Retina (tissue), 1 donor: ENCODE measurements at regions not wholly inside any gene's neighbourhood (a gene's known extent, or its start where the extent isn't known, plus 50 kb on each side); places are given as distances from the start of the nearest gene placed in this dataset.
A peak's percentile ranks its signal among the peaks of the same experiment; 100 is the strongest.
"Not testable (repeated sequence)": the region's sequence is repeated elsewhere in the genome, so short reads cannot be mapped to it uniquely, and the experiment has no call there.

Experiments used
- DNase-seq: peaks from one replicate; pipeline ENCODE4 v3.0.0-alpha.2; 2016

DNA sequence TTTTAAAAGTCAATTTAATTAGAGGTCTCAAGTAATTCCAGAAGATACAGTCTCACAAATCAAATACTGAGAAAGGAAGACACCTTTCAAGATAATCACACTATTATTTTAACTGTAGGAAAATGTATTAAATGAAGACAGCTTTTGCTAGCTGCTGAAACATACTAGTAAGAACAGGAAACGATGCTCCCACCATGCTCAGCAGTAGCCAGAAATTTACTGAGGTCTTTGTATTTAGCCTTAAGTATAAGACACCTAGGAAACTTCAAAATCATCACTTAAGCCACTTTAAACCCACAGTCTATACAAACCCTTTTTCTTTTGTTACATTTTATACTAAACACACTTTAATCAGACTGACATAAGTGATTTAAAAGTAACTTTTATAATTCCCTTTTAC is 72.7 kb upstream of the NPIPB12 start:
- not testable (repeated sequence) for DNase-seq

DNA sequence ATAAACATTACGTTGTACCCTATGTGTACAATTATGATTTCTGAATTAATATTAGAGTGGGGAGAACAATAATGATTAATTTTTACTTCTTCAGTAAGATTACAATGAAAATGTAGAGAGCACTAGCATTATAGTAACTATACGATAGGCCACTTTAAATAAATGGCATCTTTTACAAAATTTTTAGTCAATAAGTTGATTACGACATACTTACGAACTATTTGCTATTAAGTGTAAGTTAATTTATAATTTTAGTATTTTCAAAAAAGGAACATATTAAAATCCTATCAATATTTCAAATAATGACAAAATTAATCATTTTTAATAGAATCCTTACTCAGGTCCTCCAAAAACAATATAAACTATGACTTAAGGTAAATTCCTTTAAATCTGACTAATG is 75.6 kb upstream of the NPIPB12 start:
- DNase-seq = not testable (repeated sequence)

GRCh38 chr16:29591919-29592318 is 71.1 kb upstream of the SPN start:
- not testable (repeated sequence) for DNase-seq

- DNase-seq = peak; percentile 9
Measured at GRCh38 chr16:29594269-29594925, 68.7 kb upstream of the SPN start.

- DNase-seq = peak; percentile 94
Measured at GRCh38 chr16:29594926-29595838, 67.9 kb upstream of the SPN start.

GRCh38 chr16:29597030-29597429 is 66.0 kb upstream of the SPN start:
- not testable (repeated sequence) for DNase-seq

DNA sequence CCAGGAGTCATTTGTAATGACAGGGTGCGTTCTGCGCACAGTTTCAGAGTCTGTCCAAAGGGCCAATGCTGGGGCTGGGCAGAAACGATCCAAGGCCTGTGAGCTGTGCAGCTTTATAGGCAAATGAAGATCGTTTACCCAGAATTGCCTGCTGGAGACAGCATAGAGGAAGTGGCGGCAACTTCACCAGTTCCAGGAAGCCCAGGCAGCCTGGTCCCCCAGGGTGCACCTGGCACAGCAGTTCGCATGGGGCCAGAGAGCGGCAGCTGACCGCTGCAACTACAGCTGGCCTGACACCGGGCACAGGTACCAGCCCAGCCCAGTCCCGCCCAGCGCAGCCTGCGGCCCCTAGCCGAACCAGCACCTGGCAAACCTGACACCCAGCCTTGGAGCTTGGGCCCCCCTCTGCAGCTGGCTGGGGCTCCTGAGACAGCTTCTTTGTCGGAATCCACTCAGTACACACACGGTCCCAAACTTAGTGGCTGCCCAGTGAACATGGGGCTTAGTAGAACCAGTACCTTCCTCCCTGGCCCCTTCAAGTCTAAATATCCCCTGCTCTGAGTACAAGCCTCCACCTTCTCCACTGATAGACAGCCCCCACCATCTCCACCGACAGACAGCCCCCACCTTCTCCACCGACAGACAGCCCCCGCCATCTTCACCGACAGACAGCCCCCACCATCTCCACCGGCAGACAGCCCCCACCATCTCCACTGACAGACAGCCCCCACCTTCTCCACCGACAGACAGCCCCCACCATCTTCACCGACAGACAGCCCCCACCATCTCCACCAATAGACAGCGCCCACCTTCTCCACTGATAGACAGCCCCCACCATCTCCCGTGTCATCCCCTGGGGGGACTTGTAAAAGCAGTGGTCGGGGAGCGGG is 62.7 kb upstream of the SPN start:
- not testable (repeated sequence) for DNase-seq

- DNase-seq = not testable (repeated sequence)
Measured at GRCh38 chr16:29602247-29602625, 60.8 kb upstream of the SPN start.

- not testable (repeated sequence) for DNase-seq
Measured at GRCh38 chr16:29602683-29603088, 60.4 kb upstream of the SPN start.

DNA sequence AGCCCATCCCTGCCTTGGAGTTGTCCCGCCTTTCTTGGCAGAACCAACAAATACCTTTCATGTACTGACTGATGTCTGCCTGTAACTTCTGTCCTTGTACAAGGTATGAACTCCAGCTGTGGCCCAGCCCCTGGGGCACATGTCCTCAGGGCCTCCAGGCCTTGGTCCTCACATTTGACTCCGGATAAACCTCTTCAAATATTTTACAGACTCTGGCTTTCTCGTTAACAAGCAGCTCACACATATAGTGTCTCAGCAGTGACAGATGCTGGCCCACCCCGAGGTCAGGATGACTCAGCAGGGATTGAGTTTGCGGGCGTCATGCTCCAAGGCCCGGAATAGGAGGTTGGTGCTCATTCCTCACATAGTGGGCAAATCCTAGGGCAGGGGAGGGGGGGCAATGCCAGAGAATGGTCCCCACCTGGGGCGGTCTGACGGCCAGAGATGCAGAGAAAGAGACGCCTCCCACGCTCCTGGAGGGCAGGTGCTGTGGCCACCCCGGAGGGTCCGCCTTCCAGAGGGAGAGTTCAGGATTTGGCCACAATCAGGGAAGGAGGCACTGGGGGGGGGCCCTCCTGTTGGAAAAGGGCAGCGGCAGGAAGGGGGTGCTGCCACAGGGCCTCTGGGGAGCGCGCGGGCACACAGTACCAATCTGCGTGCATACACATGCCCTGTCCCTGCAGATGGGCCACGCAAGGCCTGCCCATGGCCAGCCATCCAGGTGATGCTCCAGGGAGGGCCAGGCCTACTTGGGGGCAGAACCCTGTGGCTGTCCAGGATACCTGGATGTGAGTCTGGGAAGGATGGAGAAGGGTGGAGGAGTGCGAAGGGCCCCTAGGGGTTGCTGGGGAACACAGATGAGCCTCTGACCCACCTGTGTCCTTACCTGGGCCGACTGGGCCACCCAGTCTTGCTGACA is 58.2 kb upstream of the SPN start:
- peak; percentile 9 for DNase-seq

- peak; percentile 5 for DNase-seq
Measured at GRCh38 chr16:29605593-29606205, 57.3 kb upstream of the SPN start.

GRCh38 chr16:29606669-29607427 is 56.2 kb upstream of the SPN start:
- DNase-seq = not testable (repeated sequence)

DNA sequence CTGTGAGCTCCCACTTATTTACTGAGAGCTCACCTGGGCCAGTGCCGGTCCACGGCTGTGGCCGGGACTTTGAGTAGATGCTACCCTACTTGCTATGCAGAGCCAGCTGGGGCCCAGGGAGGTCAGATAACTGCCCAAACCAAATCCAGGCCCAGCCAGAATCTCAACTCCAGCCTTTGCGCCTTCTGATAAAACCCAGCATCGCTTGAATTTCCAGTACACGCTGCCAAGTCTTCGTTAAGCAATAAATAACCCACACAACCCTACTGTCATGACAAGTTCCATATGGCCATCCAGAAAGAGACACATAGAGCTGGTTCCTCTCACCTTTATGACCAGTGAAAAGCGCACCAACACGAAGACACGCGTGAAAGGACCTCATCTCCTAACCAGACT is 55.6 kb upstream of the SPN start:
- not testable (repeated sequence) for DNase-seq

DNA sequence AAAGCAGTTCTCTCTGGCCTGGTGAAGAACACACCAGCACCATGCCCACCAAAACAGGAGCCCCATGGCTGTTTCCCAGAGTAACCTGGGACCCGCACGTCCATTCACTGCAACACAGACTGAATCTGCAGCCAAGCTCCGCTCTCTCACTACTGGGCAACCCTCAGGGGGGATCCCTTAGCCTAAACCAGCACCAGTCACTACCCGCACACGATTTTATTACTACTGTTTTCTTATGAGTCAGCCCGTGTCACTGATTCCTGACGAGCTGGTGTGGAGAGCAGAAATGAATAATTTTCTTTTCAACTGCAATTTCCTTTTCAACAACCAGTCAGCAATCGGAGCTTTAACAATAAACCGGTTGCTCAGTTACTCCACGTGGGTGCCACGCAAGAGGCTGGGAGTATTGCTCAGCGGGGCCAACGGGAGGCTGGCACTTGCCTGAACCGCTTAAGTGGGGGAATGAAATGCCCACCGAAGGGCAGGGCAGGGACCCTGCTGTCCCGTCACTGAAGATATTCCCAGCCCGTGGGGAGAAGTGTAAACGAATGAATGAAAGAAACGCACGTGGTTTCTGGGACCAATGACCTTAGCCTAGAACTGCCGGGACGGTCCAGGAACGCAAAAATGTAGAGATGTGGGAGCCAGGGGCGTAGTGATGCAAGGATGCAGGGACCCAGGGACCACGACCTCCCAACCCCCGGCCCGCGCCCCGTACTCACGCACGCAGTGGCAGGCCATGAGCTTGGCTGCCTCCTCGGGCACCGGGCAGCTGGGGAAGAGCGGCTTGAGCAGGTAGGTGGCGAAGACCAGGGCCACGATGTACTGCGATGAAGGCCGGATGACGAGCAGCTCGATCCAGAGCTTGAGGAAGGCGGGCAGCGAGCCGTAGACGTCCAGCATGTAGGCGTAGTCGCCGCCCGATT is 50.4 kb upstream of the SPN start:
- DNase-seq = peak; percentile 74
